Aorta (tissue), 5 donors: ENCODE measurements at regions not wholly inside any gene's neighbourhood (a gene's known extent, or its start where the extent isn't known, plus 50 kb on each side); places are given as distances from the start of the nearest gene placed in this dataset.

ENCODE experiments used
- ATAC-seq: fragments of 200-7000 bp; cut with Tn5 transposase; one replicate; pipeline ENCODE4 v1.9.1; 2022; ENCODE audit warnings: moderate library complexity; ENCODE audit not compliant: low FRiP score
- DNase-seq, 2 donors: peaks; one replicate each; pipeline ENCODE4 v3.0.0-alpha.2; 2020
- H3K27ac ChIP-seq, 2 donors: one replicate each; pipeline ENCODE4 v1.5.1; 2013; ENCODE audit warnings: low read length in 2 of 2, mild to moderate bottlenecking in 2 of 2, moderate library complexity in 2 of 2, control low read depth in 1 of 2, inconsistent platforms in 1 of 2, low read depth in 1 of 2
- H3K27me3 ChIP-seq, 2 donors: one replicate each; pipeline ENCODE4 v1.6.1; 2013; ENCODE audit warnings: control low read depth in 1 of 2, low read length in 1 of 2, mild to moderate bottlenecking in 1 of 2, moderate library complexity in 1 of 2; ENCODE audit not compliant: insufficient read depth in 2 of 2, control insufficient read depth in 1 of 2
- H3K36me3 ChIP-seq, 2 donors: one replicate each; pipeline ENCODE4 v1.6.1; 2013; ENCODE audit warnings: control low read depth in 1 of 2, low read length in 1 of 2, mild to moderate bottlenecking in 1 of 2; ENCODE audit not compliant: insufficient read depth in 2 of 2, control insufficient read depth in 1 of 2
- H3K4me1 ChIP-seq, 2 donors: one replicate each; pipeline ENCODE4 v1.6.1; 2013; ENCODE audit warnings: low read length in 2 of 2, control low read depth in 1 of 2, mild to moderate bottlenecking in 1 of 2, moderate library complexity in 1 of 2; ENCODE audit not compliant: insufficient read depth in 2 of 2, control insufficient read depth in 1 of 2
- H3K4me3 ChIP-seq, 2 donors: one replicate each; pipeline ENCODE4 v1.5.1; 2013; ENCODE audit warnings: low read length in 2 of 2, control low read depth in 1 of 2, mild to moderate bottlenecking in 1 of 2
- H3K9me3 ChIP-seq: one replicate; pipeline ENCODE4 v1.6.1; 2013; ENCODE audit warnings: mild to moderate bottlenecking, low read length; ENCODE audit not compliant: control insufficient read depth
- WGBS, 2 donors: extraction: QIAGEN DNeasy Blood & Tissue Kit; methylation state at CpG; one replicate each; pipeline ENCODE4 v1.1.7; 2013; 5-methylcytosine and 5-hydroxymethylcytosine counted together
- intact Hi-C, 2 donors: fragments of 100-400 bp; cut with DNase I; formaldehyde crosslinking; loops; one replicate each; pipeline versions ENCODE4 v1.14.2 to v1.15.0; 2022
- donor health status: healthy with polysubstance abuse.
- donor health status: Bipolar disorder and iron deficiency.
- donor health status: DM: no; HTN: no; CAD: no.
- donor health status: DM: no; HTN: no; CAD: no.
- donor health status: DM: yes; HTN: yes; CAD: no.

DNA sequence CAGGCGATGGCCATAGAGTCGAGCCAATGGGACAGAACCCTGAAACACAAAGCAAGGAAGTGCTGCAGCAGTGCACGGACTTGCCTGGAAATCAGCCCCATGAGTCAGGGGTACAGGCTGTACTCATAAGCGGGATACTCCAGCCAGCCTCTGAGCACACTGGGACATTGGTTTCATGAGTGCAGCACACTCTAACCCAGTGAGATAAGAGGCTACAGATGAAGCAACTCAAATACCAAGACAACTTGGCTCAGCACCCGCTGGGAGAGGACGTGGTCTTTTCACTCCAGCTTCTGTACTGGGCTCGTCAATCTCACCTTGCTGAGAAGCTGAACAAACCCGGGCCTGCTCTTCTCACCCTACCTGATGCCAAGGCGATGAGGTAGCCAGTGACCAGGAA lies 98.2 kb downstream of the AXIN2 start:
- H3K4me1 ChIP-seq, result no peaks in the 10 kb centered on the region
- H3K36me3 ChIP-seq, result no peaks in the 10 kb centered on the region
- intact Hi-C loops, result no loop called here
- WGBS, 2 donors, result 9 to 27% methylated on average over 9 of the region's 9 CpGs
- no peaks in the 10 kb centered on the region for H3K9me3 ChIP-seq
- ATAC-seq (peak; percentile 77), DNase-seq (peak; percentile 78 to 81)
- H3K27ac ChIP-seq, result peak overlapping the region in 1 of 2 donors; percentile 91
- H3K4me3 ChIP-seq, result no peak overlapping the region
- no peaks in the 10 kb centered on the region for H3K27me3 ChIP-seq

- no peak for DNase-seq
- no peak for ATAC-seq
- no peak overlapping the region for H3K27ac ChIP-seq
- no peak overlapping the region for H3K4me3 ChIP-seq
- H3K36me3 ChIP-seq, result no peaks in the 10 kb centered on the region
- 74 to 76% methylated on average over 15 of the region's 15 CpGs for WGBS, 2 donors
- no peaks in the 10 kb centered on the region for H3K4me1 ChIP-seq
- no peaks in the 10 kb centered on the region for H3K9me3 ChIP-seq
- intact Hi-C loops, result loop anchor here in 1 of 2 donors (5.0 kb wide), 2 partner anchors 97 to 707 kb away; no protein-coding TSS in a partner anchor
- H3K27me3 ChIP-seq, result no peaks in the 10 kb centered on the region
These were observed 101.6 kb downstream of the AXIN2 start for GRCh38 chr17:65459677-65460347.

DNA sequence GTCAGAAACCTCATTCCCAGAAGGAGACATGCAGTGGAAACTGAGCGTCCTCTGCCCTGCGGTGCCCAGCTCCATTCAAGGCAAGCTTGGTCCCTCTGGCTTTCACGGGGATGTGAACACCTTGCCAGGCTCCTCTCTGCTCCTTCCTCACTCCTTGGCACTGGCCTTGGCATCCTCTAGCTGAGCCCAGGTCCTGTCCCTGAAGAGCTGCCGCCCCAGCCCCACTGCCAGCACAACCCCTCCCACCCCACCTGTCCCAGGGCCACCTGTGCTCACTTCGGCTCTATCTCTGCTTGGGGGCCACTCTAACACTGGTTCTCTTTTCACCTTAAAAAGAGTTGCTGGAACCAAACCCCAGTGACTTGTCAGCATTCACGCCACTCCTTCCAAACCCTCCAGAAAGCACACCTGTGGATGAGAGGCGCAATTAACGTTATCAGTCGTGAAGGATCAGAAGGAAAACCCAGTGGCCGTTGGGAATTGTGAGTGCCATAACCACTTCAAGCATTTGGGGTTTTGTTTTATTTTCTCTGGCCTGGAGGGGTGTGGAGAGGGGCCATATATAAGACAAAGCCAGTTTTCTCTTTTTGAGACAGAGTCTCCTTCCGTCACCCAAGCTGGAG lies 103.7 kb downstream of the AXIN2 start:
- H3K27ac ChIP-seq, result no peak overlapping the region
- intact Hi-C loops, result loop anchor here in 1 of 2 donors (5.0 kb wide), 2 partner anchors 100 to 710 kb away; no protein-coding TSS in a partner anchor
- H3K36me3 ChIP-seq, result no peaks in the 10 kb centered on the region
- no peaks in the 10 kb centered on the region for H3K27me3 ChIP-seq
- 91% methylated on average over 11 of the region's 11 CpGs for WGBS, 2 donors
- no peak overlapping the region for H3K4me3 ChIP-seq
- no peak for DNase-seq
- ATAC-seq, result no peak
- H3K4me1 ChIP-seq, result no peaks in the 10 kb centered on the region
- no peaks in the 10 kb centered on the region for H3K9me3 ChIP-seq

DNA sequence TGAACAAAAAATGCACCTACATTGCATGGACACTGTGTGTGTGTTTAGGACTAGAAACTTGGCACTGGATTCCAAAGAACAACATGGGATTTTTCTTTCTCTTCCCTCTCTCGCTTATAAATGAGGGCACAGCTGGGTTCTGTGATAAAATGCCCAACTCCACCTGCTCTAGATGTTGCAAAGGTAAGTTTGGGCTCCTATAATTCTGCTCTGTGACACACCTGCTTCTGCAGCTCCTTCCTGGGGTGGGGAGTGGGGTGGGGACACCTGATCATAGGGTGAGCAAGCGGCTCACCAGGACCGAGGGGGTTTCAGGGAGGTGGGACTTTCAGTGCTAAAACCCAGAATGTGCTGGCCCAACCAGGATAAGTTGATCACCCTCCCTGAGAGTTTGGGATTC lies 104.3 kb downstream of the AXIN2 start:
- no peak for DNase-seq
- H3K36me3 ChIP-seq, result no peaks in the 10 kb centered on the region
- ATAC-seq, result no peak
- no peaks in the 10 kb centered on the region for H3K27me3 ChIP-seq
- no peaks in the 10 kb centered on the region for H3K9me3 ChIP-seq
- H3K4me3 ChIP-seq, result no peak overlapping the region
- H3K4me1 ChIP-seq, result no peaks in the 10 kb centered on the region
- 63 to 67% methylated on average over 3 of the region's 3 CpGs for WGBS, 2 donors
- H3K27ac ChIP-seq, result no peak overlapping the region
- intact Hi-C loops, result loop anchor here in 1 of 2 donors (5.0 kb wide), 2 partner anchors 100 to 710 kb away; no protein-coding TSS in a partner anchor

GRCh38 chr17:65456368-65457151 lies 104.9 kb downstream of the AXIN2 start:
- Histone ChIP-seq H3K4me1 (no peaks in the 10 kb centered on the region), H3K9me3 (no peaks in the 10 kb centered on the region), H3K27ac (no peak overlapping the region), H3K27me3 (no peaks in the 10 kb centered on the region), H3K36me3 (no peaks in the 10 kb centered on the region), H3K4me3 (no peak overlapping the region)
- ATAC-seq (no peak), DNase-seq (no peak)
- intact Hi-C loops, result loop anchor here in 1 of 2 donors (5.0 kb wide), 2 partner anchors 101 to 711 kb away; no protein-coding TSS in a partner anchor
- WGBS, 2 donors, result 67 to 70% methylated on average over 7 of the region's 7 CpGs

GRCh38 chr17:65455972-65456343 lies 105.5 kb downstream of the AXIN2 start:
- H3K4me3 ChIP-seq, result no peak overlapping the region
- ATAC-seq (no peak), DNase-seq (no peak)
- intact Hi-C loops, result loop anchor here in 1 of 2 donors (5.0 kb wide), 2 partner anchors 101 to 711 kb away; no protein-coding TSS in a partner anchor
- WGBS, 2 donors, result 16 to 19% methylated on average over 7 of the region's 7 CpGs
- H3K27ac ChIP-seq, result no peak overlapping the region
- no peaks in the 10 kb centered on the region for H3K36me3 ChIP-seq
- H3K4me1 ChIP-seq, result no peaks in the 10 kb centered on the region
- no peaks in the 10 kb centered on the region for H3K27me3 ChIP-seq
- no peaks in the 10 kb centered on the region for H3K9me3 ChIP-seq

- no peak overlapping the region for H3K27ac ChIP-seq
- no peaks in the 10 kb centered on the region for H3K36me3 ChIP-seq
- H3K4me1 ChIP-seq, result no peaks in the 10 kb centered on the region
- ATAC-seq (no peak), DNase-seq (no peak)
- H3K9me3 ChIP-seq, result no peaks in the 10 kb centered on the region
- 76 to 77% methylated on average over 11 of the region's 11 CpGs for WGBS, 2 donors
- no peaks in the 10 kb centered on the region for H3K27me3 ChIP-seq
- intact Hi-C loops, result loop anchor here in 1 of 2 donors (5.0 kb wide), 2 partner anchors 102 to 712 kb away; no protein-coding TSS in a partner anchor
- H3K4me3 ChIP-seq, result no peak overlapping the region
These were observed 106.1 kb downstream of the AXIN2 start for GRCh38 chr17:65455154-65455971.
